ENCODE measurements at regions not wholly inside any gene's neighbourhood (a gene's known extent, or its start where the extent isn't known, plus 50 kb on each side); places are given as distances from the start of the nearest gene placed in this dataset.

DNA sequence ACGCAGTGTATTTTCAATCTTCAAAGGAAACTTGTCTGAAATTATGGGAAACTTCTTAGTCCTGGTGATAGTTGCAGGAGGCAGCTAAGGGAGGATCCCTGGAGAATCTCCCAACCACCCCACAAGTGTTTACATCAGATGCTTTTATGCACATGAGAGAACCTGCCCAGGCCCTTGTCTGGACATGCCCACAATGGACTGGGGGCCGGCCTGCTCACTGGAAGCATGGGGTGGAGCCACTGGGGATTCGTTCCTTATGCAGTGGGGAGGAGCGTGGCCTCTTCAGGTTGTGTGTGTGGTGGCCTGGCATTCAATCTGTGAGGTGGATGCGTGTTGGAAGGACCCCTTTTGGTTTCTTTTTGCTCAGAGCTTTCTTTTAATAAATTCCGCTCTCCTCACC lies 398.7 kb upstream of the PPP1R2C start:
- TF ChIP-seq, protein P1, sequence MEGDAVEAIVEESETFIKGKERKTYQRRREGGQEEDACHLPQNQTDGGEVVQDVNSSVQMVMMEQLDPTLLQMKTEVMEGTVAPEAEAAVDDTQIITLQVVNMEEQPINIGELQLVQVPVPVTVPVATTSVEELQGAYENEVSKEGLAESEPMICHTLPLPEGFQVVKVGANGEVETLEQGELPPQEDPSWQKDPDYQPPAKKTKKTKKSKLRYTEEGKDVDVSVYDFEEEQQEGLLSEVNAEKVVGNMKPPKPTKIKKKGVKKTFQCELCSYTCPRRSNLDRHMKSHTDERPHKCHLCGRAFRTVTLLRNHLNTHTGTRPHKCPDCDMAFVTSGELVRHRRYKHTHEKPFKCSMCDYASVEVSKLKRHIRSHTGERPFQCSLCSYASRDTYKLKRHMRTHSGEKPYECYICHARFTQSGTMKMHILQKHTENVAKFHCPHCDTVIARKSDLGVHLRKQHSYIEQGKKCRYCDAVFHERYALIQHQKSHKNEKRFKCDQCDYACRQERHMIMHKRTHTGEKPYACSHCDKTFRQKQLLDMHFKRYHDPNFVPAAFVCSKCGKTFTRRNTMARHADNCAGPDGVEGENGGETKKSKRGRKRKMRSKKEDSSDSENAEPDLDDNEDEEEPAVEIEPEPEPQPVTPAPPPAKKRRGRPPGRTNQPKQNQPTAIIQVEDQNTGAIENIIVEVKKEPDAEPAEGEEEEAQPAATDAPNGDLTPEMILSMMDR (IDR thresholded peaks at IDR 0.05; ENCODE audit: low read depth, low read length): no peak
- no peak overlapping the region for H3K4me3 ChIP-seq (ENCODE audit: low read depth, low read length)

DNA sequence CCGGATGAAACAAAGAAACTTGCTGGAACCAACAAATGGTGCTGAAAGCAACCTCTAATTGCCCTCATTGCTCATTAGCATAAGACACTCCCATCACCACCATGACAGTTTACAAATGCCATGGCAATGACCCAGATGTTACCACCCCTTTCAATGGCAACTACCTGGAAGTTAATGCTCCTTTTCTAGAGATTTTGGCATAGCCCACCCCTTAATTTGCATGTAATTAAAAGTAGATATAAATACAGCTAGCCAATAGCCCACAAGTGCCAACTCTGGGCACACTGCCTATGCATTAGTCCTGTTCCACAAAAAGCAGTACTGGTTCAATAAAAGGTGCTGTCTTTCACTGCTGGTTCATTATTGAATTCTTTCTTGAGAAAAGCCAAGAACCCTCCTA lies 410.3 kb upstream of the PPP1R2C start:
- TF ChIP-seq, protein P1 (IDR thresholded peaks at IDR 0.05; ENCODE audit: low read depth, low read length): no peak
- H3K4me3 ChIP-seq (ENCODE audit: low read depth, low read length): no peak overlapping the region

DNA sequence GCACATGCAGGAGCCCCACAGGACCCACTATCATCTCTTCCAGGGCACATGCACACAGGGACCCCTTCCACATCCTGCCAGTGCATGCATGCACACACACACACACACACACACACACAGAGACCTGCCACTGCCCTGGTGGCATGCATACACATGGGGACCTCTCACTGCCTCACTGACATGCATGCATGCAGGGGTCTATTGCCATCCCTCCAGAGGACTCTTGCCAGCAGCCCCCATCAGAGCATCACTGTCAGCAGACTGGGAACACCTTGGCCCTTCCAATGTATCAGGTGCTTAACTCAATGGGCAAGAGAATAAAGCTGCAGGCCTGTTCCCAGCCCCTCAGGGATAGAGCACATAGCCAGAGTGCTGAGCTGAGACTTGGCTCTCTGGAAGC lies 433.6 kb upstream of the PPP1R2C start:
- TF ChIP-seq, protein P1 (IDR thresholded peaks at IDR 0.05; ENCODE audit: low read depth, low read length): no peak
- H3K4me3 ChIP-seq (ENCODE audit: low read depth, low read length): no peak overlapping the region

DNA sequence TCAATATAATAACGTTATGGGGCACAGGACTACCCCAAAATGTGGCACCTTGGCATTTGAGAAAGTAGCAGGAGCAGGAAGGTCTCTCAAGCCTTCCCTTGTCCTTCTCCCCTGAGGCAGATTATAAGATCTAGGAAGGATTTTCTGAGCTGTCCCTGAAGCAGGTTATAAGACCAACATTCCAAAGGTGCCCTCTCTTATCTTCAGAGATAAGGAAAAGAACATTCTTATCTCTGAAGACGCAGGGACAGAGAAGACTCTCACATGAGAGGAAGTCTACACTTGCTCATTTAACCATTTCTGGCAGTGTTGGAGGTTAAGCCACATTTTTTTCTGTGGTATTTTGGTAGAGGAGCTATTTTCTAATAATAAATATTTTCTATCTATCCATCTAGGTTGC lies 437.9 kb upstream of the MAOA start:
- TF ChIP-seq, protein P1 (IDR thresholded peaks at IDR 0.05; ENCODE audit: low read depth, low read length): no peak
- no peak overlapping the region for H3K4me3 ChIP-seq (ENCODE audit: low read depth, low read length)

DNA sequence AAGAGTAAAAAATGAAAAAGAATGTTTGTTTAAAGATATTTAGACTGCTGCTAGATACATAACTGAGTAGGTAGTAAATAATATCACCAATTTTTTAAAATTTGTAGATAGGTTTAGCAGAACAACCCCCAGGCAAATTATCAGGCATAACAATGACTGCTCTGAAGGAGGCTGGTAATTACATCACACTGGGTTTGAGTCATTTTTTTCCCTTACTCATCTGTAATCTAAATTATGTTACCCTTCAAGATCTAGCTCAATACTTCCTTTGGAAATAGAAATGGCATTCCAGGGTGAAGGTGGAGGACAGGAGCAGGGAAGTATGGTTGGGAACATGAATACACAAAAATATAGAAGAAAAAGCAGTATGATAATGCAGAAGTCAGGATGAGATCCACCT lies 431.6 kb upstream of the MAOA start:
- H3K4me3 ChIP-seq (ENCODE audit: low read depth, low read length): no peak overlapping the region
- TF ChIP-seq, protein P1 (IDR thresholded peaks at IDR 0.05; ENCODE audit: low read depth, low read length): no peak

DNA sequence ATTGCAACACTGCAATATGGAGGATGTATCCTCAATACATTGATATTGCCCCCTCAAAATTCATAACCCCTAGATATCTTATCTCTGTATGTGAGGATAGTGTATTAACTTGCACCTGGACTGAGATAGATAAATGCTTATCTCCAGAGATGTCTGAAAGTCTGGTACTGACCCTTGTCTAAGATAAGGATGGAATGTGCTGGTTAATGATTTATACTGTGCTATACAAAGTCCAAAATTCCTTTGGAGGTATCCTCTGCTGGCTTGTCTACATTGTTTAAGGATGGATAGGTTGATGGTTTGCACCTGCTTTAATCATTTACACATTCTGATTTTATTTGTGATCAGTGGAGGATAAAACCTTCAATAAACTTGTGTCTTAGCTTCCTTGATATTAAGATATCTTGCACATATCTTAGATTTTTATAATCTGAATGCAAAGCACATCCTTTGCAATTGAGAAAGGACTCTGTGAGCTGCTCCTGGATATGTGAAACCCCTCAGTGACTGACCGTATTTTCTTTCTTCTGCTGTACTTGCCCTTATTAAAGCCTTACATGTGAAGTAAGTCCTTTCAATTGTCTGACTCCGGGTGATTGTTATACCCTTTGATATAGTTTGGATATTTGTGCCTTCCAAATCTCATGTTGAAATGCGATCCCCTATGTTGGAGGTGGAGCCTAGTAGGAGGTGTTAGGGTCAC lies 430.3 kb upstream of the MAOA start:
- TF ChIP-seq, protein P1 (IDR thresholded peaks at IDR 0.05; ENCODE audit: low read depth, low read length): no peak
- H3K4me3 ChIP-seq (ENCODE audit: low read depth, low read length): no peak overlapping the region

DNA sequence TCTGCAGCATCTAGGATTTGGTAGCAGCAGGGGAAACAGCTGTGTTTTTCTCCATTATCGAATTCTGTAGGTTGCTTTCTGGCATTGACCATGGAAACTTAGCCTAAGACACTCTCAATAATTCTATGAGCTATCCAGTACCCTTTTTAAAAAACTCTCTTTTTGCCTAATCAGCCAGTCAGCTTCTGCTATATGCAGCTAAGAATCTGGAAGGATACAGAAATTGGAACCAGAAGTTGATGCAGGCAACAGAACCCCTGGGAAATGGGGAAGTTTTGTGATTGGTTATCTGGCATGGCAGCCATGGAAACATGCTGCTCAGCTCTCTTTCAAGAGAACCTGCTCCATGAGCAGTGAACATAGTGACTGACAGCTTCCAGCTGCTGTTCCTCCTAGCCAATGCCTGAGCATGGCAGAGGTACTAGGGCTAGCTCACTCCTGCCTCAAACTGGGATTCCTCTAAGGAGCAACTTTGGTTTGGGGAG lies 417.6 kb upstream of the MAOA start:
- H3K4me3 ChIP-seq (ENCODE audit: low read depth, low read length): no peak overlapping the region
- TF ChIP-seq, protein P1 (IDR thresholded peaks at IDR 0.05; ENCODE audit: low read depth, low read length): no peak

Data from WI38 (cell line).